ENCODE measurements at regions not wholly inside any gene's neighbourhood (a gene's known extent, or its start where the extent isn't known, plus 50 kb on each side); places are given as distances from the start of the nearest gene placed in this dataset.

- Mint-ChIP-seq H3K4me1 (peaks cover 51% of the 10 kb centered on the region), H3K36me3 (no peaks in the 10 kb centered on the region), H3K27ac (no peak overlapping the region), H3K27me3 (ENCODE audit: low read depth) (no peaks in the 10 kb centered on the region; the same call in 1 of the 2 replicates), H3K4me3 (no peak overlapping the region), H3K9me3 (no peaks in the 10 kb centered on the region)
- CTCF ChIA-PET: interaction anchor here (0.9 to 1.6 kb wide), 2 partner anchors 22 to 47 kb away, joined by 4 read pairs; no protein-coding TSS in a partner anchor
- DNase-seq (ENCODE audit: low spot score) (no peak), ATAC-seq (no peak)
- POLR2A ChIA-PET: no interaction called here
- no peak for TF ChIP-seq GRHL2 (CRISPR knock-in tag; IDR thresholded peaks at IDR 0.05; ENCODE audit: insufficient replicate concordance, severe bottlenecking)
- TF ChIP-seq ZNF416 (CRISPR knock-in tag; IDR thresholded peaks at IDR 0.05): no peak
- TF ChIP-seq USF2 (CRISPR knock-in tag; IDR thresholded peaks at IDR 0.05): no peak
- TF ChIP-seq ATF6 (CRISPR knock-in tag; IDR thresholded peaks at IDR 0.05): no peak
These were observed 49.7 kb downstream of the SIPA1L2 start for GRCh38 chr1:232579958-232580941.

- Mint-ChIP-seq H3K27me3 (ENCODE audit: low read depth) (no peaks in the 10 kb centered on the region; the same call in 1 of the 2 replicates), H3K9me3 (no peaks in the 10 kb centered on the region), H3K27ac (no peak overlapping the region; the same call in 1 of the 2 replicates), H3K4me1 (peaks cover 53% of the 10 kb centered on the region), H3K36me3 (no peaks in the 10 kb centered on the region), H3K4me3 (no peak overlapping the region)
- POLR2A ChIA-PET: no interaction called here
- CTCF ChIA-PET: interaction anchor here (1.6 kb wide), 1 partner anchor 48 kb away, joined by 4 read pairs; no protein-coding TSS in a partner anchor
- no peak for DNase-seq (ENCODE audit: low spot score)
- ATAC-seq: no peak
- TF ChIP-seq OVOL2 (CRISPR knock-in tag; IDR thresholded peaks at IDR 0.05; ENCODE audit: borderline replicate concordance) (no peak), FOXP1 (CRISPR knock-in tag; IDR thresholded peaks at IDR 0.05; ENCODE audit: borderline replicate concordance) (no peak)
These were observed 50.5 kb downstream of the SIPA1L2 start for GRCh38 chr1:232579466-232579865.

GRCh38 chr1:232578651-232579195, 51.2 kb downstream of the SIPA1L2 start:
- ChIA-PET CTCF (interaction anchor here (1.6 kb wide), 1 partner anchor 49 kb away, joined by 4 read pairs; no protein-coding TSS in a partner anchor), POLR2A (no interaction called here)
- Mint-ChIP-seq H3K4me3 (no peak overlapping the region), H3K27me3 (ENCODE audit: low read depth) (no peaks in the 10 kb centered on the region; the same call in 1 of the 2 replicates), H3K4me1 (peaks cover 58% of the 10 kb centered on the region), H3K9me3 (no peaks in the 10 kb centered on the region), H3K27ac (0 out of 2 replicates have a peak overlapping the region, but pooled peaks have one; percentile 8), H3K36me3 (no peaks in the 10 kb centered on the region)
- DNase-seq (ENCODE audit: low spot score) (no peak), ATAC-seq (peak; percentile 65)
- TF ChIP-seq IRF1 (CRISPR knock-in tag; IDR thresholded peaks at IDR 0.05) (no peak), MXD4 (CRISPR knock-in tag; IDR thresholded peaks at IDR 0.05; ENCODE audit: borderline replicate concordance) (no peak), ZNF219 (CRISPR knock-in tag; IDR thresholded peaks at IDR 0.05; ENCODE audit: borderline replicate concordance) (no peak), E2F5 (CRISPR knock-in tag; IDR thresholded peaks at IDR 0.05) (no peak), ELF4 (CRISPR knock-in tag; IDR thresholded peaks at IDR 0.05; ENCODE audit: low read depth) (no peak), PREB (CRISPR knock-in tag; IDR thresholded peaks at IDR 0.05; ENCODE audit: borderline replicate concordance) (no peak), JUN (CRISPR knock-in tag; IDR thresholded peaks at IDR 0.05) (no peak)
- TF ChIP-seq, protein P1, sequence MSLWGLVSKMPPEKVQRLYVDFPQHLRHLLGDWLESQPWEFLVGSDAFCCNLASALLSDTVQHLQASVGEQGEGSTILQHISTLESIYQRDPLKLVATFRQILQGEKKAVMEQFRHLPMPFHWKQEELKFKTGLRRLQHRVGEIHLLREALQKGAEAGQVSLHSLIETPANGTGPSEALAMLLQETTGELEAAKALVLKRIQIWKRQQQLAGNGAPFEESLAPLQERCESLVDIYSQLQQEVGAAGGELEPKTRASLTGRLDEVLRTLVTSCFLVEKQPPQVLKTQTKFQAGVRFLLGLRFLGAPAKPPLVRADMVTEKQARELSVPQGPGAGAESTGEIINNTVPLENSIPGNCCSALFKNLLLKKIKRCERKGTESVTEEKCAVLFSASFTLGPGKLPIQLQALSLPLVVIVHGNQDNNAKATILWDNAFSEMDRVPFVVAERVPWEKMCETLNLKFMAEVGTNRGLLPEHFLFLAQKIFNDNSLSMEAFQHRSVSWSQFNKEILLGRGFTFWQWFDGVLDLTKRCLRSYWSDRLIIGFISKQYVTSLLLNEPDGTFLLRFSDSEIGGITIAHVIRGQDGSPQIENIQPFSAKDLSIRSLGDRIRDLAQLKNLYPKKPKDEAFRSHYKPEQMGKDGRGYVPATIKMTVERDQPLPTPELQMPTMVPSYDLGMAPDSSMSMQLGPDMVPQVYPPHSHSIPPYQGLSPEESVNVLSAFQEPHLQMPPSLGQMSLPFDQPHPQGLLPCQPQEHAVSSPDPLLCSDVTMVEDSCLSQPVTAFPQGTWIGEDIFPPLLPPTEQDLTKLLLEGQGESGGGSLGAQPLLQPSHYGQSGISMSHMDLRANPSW (CRISPR knock-in tag; conservative IDR thresholded peaks at IDR 0.05; ENCODE audit: low read depth): no peak
- TF ChIP-seq, protein P2, sequence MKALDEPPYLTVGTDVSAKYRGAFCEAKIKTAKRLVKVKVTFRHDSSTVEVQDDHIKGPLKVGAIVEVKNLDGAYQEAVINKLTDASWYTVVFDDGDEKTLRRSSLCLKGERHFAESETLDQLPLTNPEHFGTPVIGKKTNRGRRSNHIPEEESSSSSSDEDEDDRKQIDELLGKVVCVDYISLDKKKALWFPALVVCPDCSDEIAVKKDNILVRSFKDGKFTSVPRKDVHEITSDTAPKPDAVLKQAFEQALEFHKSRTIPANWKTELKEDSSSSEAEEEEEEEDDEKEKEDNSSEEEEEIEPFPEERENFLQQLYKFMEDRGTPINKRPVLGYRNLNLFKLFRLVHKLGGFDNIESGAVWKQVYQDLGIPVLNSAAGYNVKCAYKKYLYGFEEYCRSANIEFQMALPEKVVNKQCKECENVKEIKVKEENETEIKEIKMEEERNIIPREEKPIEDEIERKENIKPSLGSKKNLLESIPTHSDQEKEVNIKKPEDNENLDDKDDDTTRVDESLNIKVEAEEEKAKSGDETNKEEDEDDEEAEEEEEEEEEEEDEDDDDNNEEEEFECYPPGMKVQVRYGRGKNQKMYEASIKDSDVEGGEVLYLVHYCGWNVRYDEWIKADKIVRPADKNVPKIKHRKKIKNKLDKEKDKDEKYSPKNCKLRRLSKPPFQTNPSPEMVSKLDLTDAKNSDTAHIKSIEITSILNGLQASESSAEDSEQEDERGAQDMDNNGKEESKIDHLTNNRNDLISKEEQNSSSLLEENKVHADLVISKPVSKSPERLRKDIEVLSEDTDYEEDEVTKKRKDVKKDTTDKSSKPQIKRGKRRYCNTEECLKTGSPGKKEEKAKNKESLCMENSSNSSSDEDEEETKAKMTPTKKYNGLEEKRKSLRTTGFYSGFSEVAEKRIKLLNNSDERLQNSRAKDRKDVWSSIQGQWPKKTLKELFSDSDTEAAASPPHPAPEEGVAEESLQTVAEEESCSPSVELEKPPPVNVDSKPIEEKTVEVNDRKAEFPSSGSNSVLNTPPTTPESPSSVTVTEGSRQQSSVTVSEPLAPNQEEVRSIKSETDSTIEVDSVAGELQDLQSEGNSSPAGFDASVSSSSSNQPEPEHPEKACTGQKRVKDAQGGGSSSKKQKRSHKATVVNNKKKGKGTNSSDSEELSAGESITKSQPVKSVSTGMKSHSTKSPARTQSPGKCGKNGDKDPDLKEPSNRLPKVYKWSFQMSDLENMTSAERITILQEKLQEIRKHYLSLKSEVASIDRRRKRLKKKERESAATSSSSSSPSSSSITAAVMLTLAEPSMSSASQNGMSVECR (CRISPR knock-in tag; IDR thresholded peaks at IDR 0.05; ENCODE audit: borderline replicate concordance): no peak
